ENCODE measurements at regions not wholly inside any gene's neighbourhood (a gene's known extent, or its start where the extent isn't known, plus 50 kb on each side); places are given as distances from the start of the nearest gene placed in this dataset.

DNA sequence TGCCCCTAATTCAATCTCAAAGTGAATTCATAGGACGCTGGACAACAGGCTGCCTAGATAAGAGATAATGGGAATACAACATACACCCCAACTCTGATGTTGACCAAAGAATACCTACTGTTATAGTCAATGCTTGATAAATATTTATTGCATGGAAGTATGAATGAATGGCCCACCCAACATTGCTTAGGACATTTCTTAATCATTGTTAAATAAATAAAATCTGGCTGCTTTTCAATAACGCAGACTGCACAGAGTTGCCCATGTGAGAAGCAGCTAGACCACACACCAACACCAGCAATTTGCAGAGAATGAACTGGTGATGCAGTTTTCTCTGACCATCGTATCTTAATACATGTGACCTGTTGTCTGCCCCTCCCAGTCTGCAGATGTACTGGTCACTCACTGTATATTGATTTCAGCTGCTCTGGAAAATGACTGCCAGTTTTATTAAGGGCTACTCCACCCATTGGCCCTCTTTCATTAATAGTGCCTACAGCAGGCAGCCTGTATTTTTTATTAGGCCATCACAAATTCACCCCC is 236.2 kb upstream of the WWC1 start:
- H3K27me3 ChIP-seq (replicated peaks; ENCODE audit: control insufficient read depth, insufficient read depth, low read length, poor library complexity, severe bottlenecking), result no peaks in the 10 kb centered on the region
- no peaks in the 10 kb centered on the region for H3K36me3 ChIP-seq (ENCODE audit: control insufficient read depth, insufficient read depth, low read length)
- no peaks in the 10 kb centered on the region for H3K4me1 ChIP-seq (ENCODE audit: control insufficient read depth, insufficient read depth, low read length, poor library complexity, severe bottlenecking)
- no peaks in the 10 kb centered on the region for H3K9me3 ChIP-seq (ENCODE audit: control insufficient read depth, low read length)
- H3K4me3 ChIP-seq (ENCODE audit: insufficient read depth, low read depth, low read length, poor library complexity, severe bottlenecking), result no peak overlapping the region
- H3K27ac ChIP-seq (ENCODE audit: insufficient read depth, low read length, poor library complexity, severe bottlenecking), result no peak overlapping the region
- no peak for DNase-seq

DNA sequence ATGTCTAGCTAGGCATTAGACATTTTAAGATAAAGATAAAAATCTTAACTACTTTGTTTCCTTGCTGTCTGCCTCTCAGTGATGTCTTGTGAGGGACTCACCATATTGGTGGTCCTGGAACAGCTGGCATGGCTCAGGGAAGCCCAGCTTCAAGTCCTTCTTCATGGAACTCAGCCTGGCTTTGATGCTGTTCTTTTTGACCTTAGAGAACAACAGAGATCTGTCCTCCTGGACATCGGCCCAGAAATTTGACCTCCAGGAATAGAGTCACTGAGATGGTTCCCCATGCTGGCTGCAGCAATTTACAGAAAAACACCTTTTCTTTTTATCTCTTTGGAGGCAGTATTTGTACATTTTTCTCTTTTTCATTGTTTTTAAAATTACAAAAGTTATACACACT is 235.5 kb upstream of the WWC1 start:
- H3K4me1 ChIP-seq (ENCODE audit: control insufficient read depth, insufficient read depth, low read length, poor library complexity, severe bottlenecking), result no peaks in the 10 kb centered on the region
- H3K27me3 ChIP-seq (replicated peaks; ENCODE audit: control insufficient read depth, insufficient read depth, low read length, poor library complexity, severe bottlenecking), result no peaks in the 10 kb centered on the region
- DNase-seq, result no peak

DNA sequence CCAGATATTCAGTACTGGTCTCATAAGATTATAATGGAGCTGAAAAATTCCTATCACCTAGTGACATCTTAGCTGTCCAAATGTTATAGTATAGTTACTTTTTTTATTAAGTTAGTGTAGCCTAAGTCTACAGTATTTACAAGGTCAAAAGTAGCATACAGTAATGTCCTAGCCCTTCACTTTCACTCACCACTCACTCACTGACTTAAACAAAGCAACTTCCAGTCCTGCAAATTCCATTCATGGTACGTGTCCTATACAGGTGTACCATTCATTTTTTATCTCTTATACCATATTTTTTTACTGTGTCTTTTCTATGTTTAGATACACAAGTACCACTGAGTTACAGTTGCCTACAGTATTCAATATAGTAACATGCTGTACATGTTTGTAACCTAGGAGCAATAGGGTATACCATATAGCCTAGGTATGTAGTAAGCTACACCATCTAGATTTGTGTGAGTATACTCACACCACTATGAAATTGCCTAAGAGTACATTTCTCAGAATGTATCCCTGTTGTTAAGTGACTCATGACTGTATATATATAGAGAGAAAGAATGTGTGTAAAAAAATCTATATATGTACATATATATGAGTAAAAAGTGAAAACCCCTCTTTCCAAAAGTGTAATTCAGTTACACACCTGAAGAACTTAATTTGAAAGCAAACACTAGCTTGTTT is 234.8 kb upstream of the WWC1 start:
- no peaks in the 10 kb centered on the region for H3K9me3 ChIP-seq (ENCODE audit: control insufficient read depth, low read length)
- no peaks in the 10 kb centered on the region for H3K36me3 ChIP-seq (ENCODE audit: control insufficient read depth, insufficient read depth, low read length)
- H3K4me3 ChIP-seq (ENCODE audit: insufficient read depth, low read depth, low read length, poor library complexity, severe bottlenecking), result no peak overlapping the region
- DNase-seq, result no peak
- no peak overlapping the region for H3K27ac ChIP-seq (ENCODE audit: insufficient read depth, low read length, poor library complexity, severe bottlenecking)
- no peaks in the 10 kb centered on the region for H3K27me3 ChIP-seq (replicated peaks; ENCODE audit: control insufficient read depth, insufficient read depth, low read length, poor library complexity, severe bottlenecking)
- H3K4me1 ChIP-seq (ENCODE audit: control insufficient read depth, insufficient read depth, low read length, poor library complexity, severe bottlenecking), result no peaks in the 10 kb centered on the region

More for the DNA sequence above, 235.5 kb upstream of the WWC1 start:
- no peaks in the 10 kb centered on the region for H3K9me3 ChIP-seq (ENCODE audit: control insufficient read depth, low read length)
- no peak overlapping the region for H3K27ac ChIP-seq (ENCODE audit: insufficient read depth, low read length, poor library complexity, severe bottlenecking)
- no peaks in the 10 kb centered on the region for H3K36me3 ChIP-seq (ENCODE audit: control insufficient read depth, insufficient read depth, low read length)
- no peak overlapping the region for H3K4me3 ChIP-seq (ENCODE audit: insufficient read depth, low read depth, low read length, poor library complexity, severe bottlenecking)

DNA sequence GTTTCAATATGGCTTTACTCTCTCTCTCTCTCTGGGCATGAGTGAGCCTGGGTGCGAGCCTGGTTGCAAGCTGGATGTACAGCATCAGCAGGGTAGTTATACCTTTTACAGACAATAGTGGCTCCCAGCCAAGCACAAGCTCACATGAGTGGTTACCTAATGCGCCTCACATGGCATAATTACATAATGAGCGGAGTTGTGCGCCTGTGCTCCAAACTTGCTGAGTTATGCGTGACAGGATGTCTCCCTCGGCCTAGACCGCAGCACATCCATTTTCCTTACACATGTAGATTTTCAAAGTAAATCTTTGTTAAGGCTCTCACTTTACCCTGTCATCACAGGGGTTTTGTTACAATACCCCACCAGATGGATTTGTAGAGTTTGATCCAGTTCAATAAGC is 233.5 kb upstream of the WWC1 start:
- DNase-seq, result no peak
- Histone ChIP-seq H3K36me3 (ENCODE audit: control insufficient read depth, insufficient read depth, low read length) (no peaks in the 10 kb centered on the region), H3K9me3 (ENCODE audit: control insufficient read depth, low read length) (no peaks in the 10 kb centered on the region), H3K27ac (ENCODE audit: insufficient read depth, low read length, poor library complexity, severe bottlenecking) (no peak overlapping the region), H3K4me1 (ENCODE audit: control insufficient read depth, insufficient read depth, low read length, poor library complexity, severe bottlenecking) (no peaks in the 10 kb centered on the region), H3K4me3 (ENCODE audit: insufficient read depth, low read depth, low read length, poor library complexity, severe bottlenecking) (no peak overlapping the region), H3K27me3 (replicated peaks; ENCODE audit: control insufficient read depth, insufficient read depth, low read length, poor library complexity, severe bottlenecking) (no peaks in the 10 kb centered on the region)

DNA sequence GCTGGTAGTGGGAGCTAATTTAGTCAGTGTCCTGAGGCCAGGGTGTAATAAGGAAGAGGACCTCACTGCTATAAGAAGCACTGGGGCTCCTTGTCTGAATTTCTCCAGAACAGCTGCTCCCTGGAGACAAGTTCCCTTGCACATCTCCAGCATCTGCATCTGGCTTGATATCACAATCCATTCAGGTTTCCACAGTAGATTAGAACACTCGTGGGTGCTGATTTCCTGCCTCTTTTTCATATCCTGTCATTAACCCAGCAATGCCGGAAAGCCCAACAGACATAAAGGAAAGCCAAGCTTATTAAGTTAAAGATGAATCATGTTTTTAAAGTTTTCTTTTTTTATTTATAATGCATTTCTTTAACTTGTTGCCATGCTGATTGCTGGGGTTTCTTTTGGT is 232.3 kb upstream of the WWC1 start:
- H3K4me3 ChIP-seq (ENCODE audit: insufficient read depth, low read depth, low read length, poor library complexity, severe bottlenecking), result no peak overlapping the region
- H3K4me1 ChIP-seq (ENCODE audit: control insufficient read depth, insufficient read depth, low read length, poor library complexity, severe bottlenecking), result no peaks in the 10 kb centered on the region
- no peak overlapping the region for H3K27ac ChIP-seq (ENCODE audit: insufficient read depth, low read length, poor library complexity, severe bottlenecking)
- no peaks in the 10 kb centered on the region for H3K9me3 ChIP-seq (ENCODE audit: control insufficient read depth, low read length)
- H3K36me3 ChIP-seq (ENCODE audit: control insufficient read depth, insufficient read depth, low read length), result no peaks in the 10 kb centered on the region
- H3K27me3 ChIP-seq (replicated peaks; ENCODE audit: control insufficient read depth, insufficient read depth, low read length, poor library complexity, severe bottlenecking), result no peaks in the 10 kb centered on the region
- no peak for DNase-seq

DNA sequence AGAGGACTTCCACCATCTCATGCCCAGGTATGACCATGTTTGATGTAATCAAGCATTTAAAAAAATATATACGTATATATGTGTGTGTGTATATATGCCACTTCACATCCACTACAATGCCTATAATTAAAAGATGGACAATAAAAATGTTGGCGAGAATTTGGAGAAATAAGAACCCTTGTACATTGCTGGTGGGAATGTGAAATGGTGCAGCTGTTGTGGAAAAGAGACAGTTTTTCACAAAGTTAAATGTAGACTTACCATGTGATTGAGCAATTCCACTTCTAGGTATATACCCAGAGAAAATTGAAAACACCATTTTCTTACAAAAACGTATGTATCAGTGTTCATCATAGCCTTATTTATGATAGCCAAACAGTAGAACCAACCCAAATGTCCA is 229.2 kb upstream of the WWC1 start:
- DNase-seq, result no peak
- Histone ChIP-seq H3K9me3 (ENCODE audit: control insufficient read depth, low read length) (no peaks in the 10 kb centered on the region), H3K4me3 (ENCODE audit: insufficient read depth, low read depth, low read length, poor library complexity, severe bottlenecking) (no peak overlapping the region), H3K27me3 (replicated peaks; ENCODE audit: control insufficient read depth, insufficient read depth, low read length, poor library complexity, severe bottlenecking) (no peaks in the 10 kb centered on the region), H3K27ac (ENCODE audit: insufficient read depth, low read length, poor library complexity, severe bottlenecking) (no peak overlapping the region), H3K36me3 (ENCODE audit: control insufficient read depth, insufficient read depth, low read length) (no peaks in the 10 kb centered on the region), H3K4me1 (ENCODE audit: control insufficient read depth, insufficient read depth, low read length, poor library complexity, severe bottlenecking) (no peaks in the 10 kb centered on the region)

DNA sequence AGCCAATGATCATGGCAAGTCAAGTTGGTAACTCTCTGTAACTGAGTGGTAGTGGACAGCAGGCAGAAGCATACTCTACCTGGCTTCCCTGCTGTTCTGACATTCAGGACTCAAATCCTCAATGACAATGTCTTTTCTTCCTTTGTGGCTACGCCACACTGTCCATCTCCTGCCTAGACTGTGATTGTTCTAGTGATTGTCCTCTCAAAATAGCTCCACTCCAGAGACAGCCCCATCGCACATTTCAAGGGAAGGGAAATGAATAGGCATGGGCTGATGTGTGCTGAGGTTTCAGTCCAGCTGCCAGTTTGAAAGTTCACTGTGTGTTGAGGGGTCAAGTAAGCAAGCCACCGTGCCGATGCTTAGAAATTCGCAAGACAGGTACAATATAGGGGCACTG is 227.0 kb upstream of the WWC1 start:
- Histone ChIP-seq H3K4me3 (ENCODE audit: insufficient read depth, low read depth, low read length, poor library complexity, severe bottlenecking) (no peak overlapping the region), H3K4me1 (ENCODE audit: control insufficient read depth, insufficient read depth, low read length, poor library complexity, severe bottlenecking) (no peaks in the 10 kb centered on the region), H3K27me3 (replicated peaks; ENCODE audit: control insufficient read depth, insufficient read depth, low read length, poor library complexity, severe bottlenecking) (no peaks in the 10 kb centered on the region), H3K27ac (ENCODE audit: insufficient read depth, low read length, poor library complexity, severe bottlenecking) (no peak overlapping the region), H3K9me3 (ENCODE audit: control insufficient read depth, low read length) (no peaks in the 10 kb centered on the region), H3K36me3 (ENCODE audit: control insufficient read depth, insufficient read depth, low read length) (no peaks in the 10 kb centered on the region)
- DNase-seq, result no peak

DNA sequence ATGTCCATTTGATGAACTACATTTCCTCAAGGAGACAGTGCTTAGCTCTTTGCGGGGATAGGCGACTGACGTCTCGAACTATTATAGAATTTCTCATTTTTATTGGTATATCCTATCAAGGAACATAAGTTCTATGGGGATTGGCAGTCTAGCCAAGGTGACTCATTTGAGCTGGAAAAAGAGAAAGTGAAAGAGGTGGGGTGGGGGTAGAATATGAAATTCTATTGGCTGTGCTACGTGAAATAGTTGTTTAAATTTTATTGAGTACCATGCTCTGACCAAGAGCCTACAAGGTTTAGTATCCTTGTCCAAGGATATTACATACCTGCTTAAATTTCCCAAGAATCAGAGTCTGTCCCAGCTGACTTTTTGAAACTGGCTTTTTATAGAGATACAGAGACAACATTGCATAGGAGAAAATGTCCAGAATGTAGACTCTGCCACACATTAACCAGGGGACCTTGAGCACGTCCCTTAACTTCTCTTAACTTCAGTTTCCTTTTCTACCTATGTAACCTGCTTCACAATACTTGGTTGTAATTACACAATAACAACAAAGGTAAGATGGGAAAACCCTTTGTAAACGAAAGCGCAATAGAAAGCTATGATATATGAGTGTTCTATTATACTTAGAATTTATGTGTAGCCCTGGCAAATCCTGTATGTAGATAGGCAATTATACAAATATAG is 226.4 kb upstream of the WWC1 start:
- H3K36me3 ChIP-seq (ENCODE audit: control insufficient read depth, insufficient read depth, low read length), result no peaks in the 10 kb centered on the region
- no peaks in the 10 kb centered on the region for H3K9me3 ChIP-seq (ENCODE audit: control insufficient read depth, low read length)
- H3K4me1 ChIP-seq (ENCODE audit: control insufficient read depth, insufficient read depth, low read length, poor library complexity, severe bottlenecking), result no peaks in the 10 kb centered on the region
- no peak for DNase-seq
- no peak overlapping the region for H3K27ac ChIP-seq (ENCODE audit: insufficient read depth, low read length, poor library complexity, severe bottlenecking)
- H3K27me3 ChIP-seq (replicated peaks; ENCODE audit: control insufficient read depth, insufficient read depth, low read length, poor library complexity, severe bottlenecking), result no peaks in the 10 kb centered on the region
- H3K4me3 ChIP-seq (ENCODE audit: insufficient read depth, low read depth, low read length, poor library complexity, severe bottlenecking), result no peak overlapping the region

DNA sequence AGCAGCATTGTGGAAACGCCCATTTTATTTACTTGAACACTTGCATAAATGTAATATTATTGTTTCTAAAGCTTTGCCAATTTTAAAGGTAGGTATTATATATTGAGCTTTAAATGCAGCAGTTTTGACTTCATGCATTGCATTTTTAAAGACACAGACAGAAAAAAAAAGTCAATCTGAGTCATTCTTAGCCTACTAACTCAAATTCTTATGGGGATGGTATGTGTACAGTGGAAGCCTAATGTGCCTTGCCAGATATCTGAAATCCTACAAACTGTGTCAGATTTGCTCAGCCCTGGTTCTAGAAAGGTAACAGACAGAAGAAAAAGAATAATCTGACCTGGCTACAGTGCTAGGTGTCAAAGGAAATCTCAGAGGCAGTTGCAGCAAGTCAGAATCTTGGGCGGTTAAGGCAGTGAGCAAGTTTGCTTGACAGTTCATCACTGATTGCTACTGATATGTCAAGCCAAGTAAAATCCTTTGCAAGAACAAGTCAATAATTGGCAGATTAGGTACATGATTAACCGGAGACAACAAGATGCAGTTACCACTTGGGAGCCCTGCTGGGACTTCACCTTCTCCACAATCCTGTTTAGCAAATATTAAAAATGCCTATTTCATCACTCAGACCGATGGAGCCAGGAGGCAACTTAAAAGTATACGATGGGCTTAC is 224.8 kb upstream of the WWC1 start:
- DNase-seq, result no peak
- no peaks in the 10 kb centered on the region for H3K36me3 ChIP-seq (ENCODE audit: control insufficient read depth, insufficient read depth, low read length)
- H3K27me3 ChIP-seq (replicated peaks; ENCODE audit: control insufficient read depth, insufficient read depth, low read length, poor library complexity, severe bottlenecking), result no peaks in the 10 kb centered on the region

DNA sequence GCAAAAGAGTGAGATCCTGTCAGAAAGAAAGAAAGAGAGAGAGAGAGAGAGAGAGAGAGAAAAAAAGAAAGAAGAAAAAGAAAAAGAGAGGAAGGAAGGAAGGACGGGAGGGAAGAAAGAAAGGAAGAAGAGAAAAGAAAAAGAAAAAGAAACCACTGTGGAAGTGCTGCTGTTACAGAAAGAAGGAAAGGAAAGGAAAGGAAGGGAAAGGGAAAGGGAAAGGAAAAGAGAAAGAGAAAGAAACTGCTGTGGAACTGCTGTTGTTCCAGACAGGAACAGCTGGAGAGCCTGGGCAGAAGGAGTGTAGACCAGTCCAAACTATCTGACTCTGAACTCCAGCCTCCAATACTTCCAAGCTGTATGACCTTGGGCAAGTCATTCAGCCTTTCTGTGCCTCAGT is 220.7 kb upstream of the WWC1 start:
- no peak overlapping the region for H3K4me3 ChIP-seq (ENCODE audit: insufficient read depth, low read depth, low read length, poor library complexity, severe bottlenecking)
- DNase-seq, result no peak
- H3K27me3 ChIP-seq (replicated peaks; ENCODE audit: control insufficient read depth, insufficient read depth, low read length, poor library complexity, severe bottlenecking), result no peaks in the 10 kb centered on the region
- no peak overlapping the region for H3K27ac ChIP-seq (ENCODE audit: insufficient read depth, low read length, poor library complexity, severe bottlenecking)
- no peaks in the 10 kb centered on the region for H3K9me3 ChIP-seq (ENCODE audit: control insufficient read depth, low read length)
- H3K4me1 ChIP-seq (ENCODE audit: control insufficient read depth, insufficient read depth, low read length, poor library complexity, severe bottlenecking), result no peaks in the 10 kb centered on the region
- H3K36me3 ChIP-seq (ENCODE audit: control insufficient read depth, insufficient read depth, low read length), result no peaks in the 10 kb centered on the region

More for the DNA sequence above, 224.8 kb upstream of the WWC1 start:
- Histone ChIP-seq H3K4me3 (ENCODE audit: insufficient read depth, low read depth, low read length, poor library complexity, severe bottlenecking) (no peak overlapping the region), H3K9me3 (ENCODE audit: control insufficient read depth, low read length) (no peaks in the 10 kb centered on the region), H3K4me1 (ENCODE audit: control insufficient read depth, insufficient read depth, low read length, poor library complexity, severe bottlenecking) (no peaks in the 10 kb centered on the region), H3K27ac (ENCODE audit: insufficient read depth, low read length, poor library complexity, severe bottlenecking) (no peak overlapping the region)

All from effector memory CD4-positive, alpha-beta T cell (primary cell).